Uterus (tissue), 2 donors: ENCODE measurements at regions not wholly inside any gene's neighbourhood (a gene's known extent, or its start where the extent isn't known, plus 50 kb on each side); places are given as distances from the start of the nearest gene placed in this dataset.

Experiments used
- CTCF ChIP-seq, 4 experiments: fragments of 200-600 bp in 2 of 4; fragments of 450-650 bp in 2 of 4; sonication (generic) in 2 of 4; IDR thresholded peaks; one replicate each; pipeline ENCODE4 v1.5.1; 2016 to 2019; ENCODE audit warnings: antibody characterized with exemption in 4 of 4, mild to moderate bottlenecking in 2 of 4, moderate library complexity in 1 of 4
- POLR2A ChIP-seq, 2 donors: fragments of 450-650 bp; IDR thresholded peaks; one replicate each; pipeline ENCODE4 v1.6.1; 2016; ENCODE audit warnings: antibody characterized with exemption in 2 of 2, mild to moderate bottlenecking in 1 of 2, moderate library complexity in 1 of 2

- no peak for TF ChIP-seq POLR2A (IDR thresholded peaks at IDR 0.05)
- TF ChIP-seq CTCF (IDR thresholded peaks at IDR 0.05), result no peak
These were observed 1142.3 kb downstream of the NXPH1 start for GRCh38 chr7:9575716-9576115.
